ENCODE measurements at regions not wholly inside any gene's neighbourhood (a gene's known extent, or its start where the extent isn't known, plus 50 kb on each side); places are given as distances from the start of the nearest gene placed in this dataset.

- DNase-seq: no peak
- Mint-ChIP-seq H3K9me3 (ENCODE audit: unreplicated experiment) (no peaks in the 10 kb centered on the region), H3K4me1 (ENCODE audit: low read depth, unreplicated experiment) (no peaks in the 10 kb centered on the region), H3K27me3 (ENCODE audit: unreplicated experiment) (peaks cover 1% of the 10 kb centered on the region), H3K36me3 (ENCODE audit: unreplicated experiment) (no peaks in the 10 kb centered on the region), H3K4me3 (ENCODE audit: unreplicated experiment) (no peak overlapping the region), H3K27ac (ENCODE audit: unreplicated experiment) (no peak overlapping the region)
- no peak for TF ChIP-seq CTCF (IDR thresholded peaks at IDR 0.05; ENCODE audit: partially characterized antibody, unreplicated experiment)
These were observed 841.5 kb downstream of the LRRIQ3 start for GRCh38 chr1:73356485-73356884.

- DNase-seq: no peak
- Mint-ChIP-seq H3K9me3 (ENCODE audit: unreplicated experiment) (peaks cover 2% of the 10 kb centered on the region), H3K4me1 (ENCODE audit: low read depth, unreplicated experiment) (no peaks in the 10 kb centered on the region), H3K4me3 (ENCODE audit: unreplicated experiment) (no peak overlapping the region), H3K36me3 (ENCODE audit: unreplicated experiment) (peaks cover 4% of the 10 kb centered on the region), H3K27me3 (ENCODE audit: unreplicated experiment) (no peaks in the 10 kb centered on the region), H3K27ac (ENCODE audit: unreplicated experiment) (no peak overlapping the region)
- no peak for TF ChIP-seq CTCF (IDR thresholded peaks at IDR 0.05; ENCODE audit: partially characterized antibody, unreplicated experiment)
These were observed 854.0 kb downstream of the LRRIQ3 start for GRCh38 chr1:73343947-73344346.

- no peak overlapping the region for H3K27ac Mint-ChIP-seq (ENCODE audit: unreplicated experiment)
- DNase-seq: no peak
- no peak for TF ChIP-seq CTCF (IDR thresholded peaks at IDR 0.05; ENCODE audit: partially characterized antibody, unreplicated experiment)
- H3K27me3 Mint-ChIP-seq (ENCODE audit: unreplicated experiment): no peaks in the 10 kb centered on the region
- H3K9me3 Mint-ChIP-seq (ENCODE audit: unreplicated experiment): peaks cover 6% of the 10 kb centered on the region
- no peaks in the 10 kb centered on the region for H3K4me1 Mint-ChIP-seq (ENCODE audit: low read depth, unreplicated experiment)
- H3K4me3 Mint-ChIP-seq (ENCODE audit: unreplicated experiment): no peak overlapping the region
- H3K36me3 Mint-ChIP-seq (ENCODE audit: unreplicated experiment): peaks cover 19% of the 10 kb centered on the region
These were observed 864.0 kb downstream of the LRRIQ3 start for GRCh38 chr1:73333847-73334503.

GRCh38 chr1:73331726-73332125, 866.2 kb downstream of the LRRIQ3 start:
- H3K27me3 Mint-ChIP-seq (ENCODE audit: unreplicated experiment): no peaks in the 10 kb centered on the region
- H3K4me3 Mint-ChIP-seq (ENCODE audit: unreplicated experiment): no peak overlapping the region
- H3K9me3 Mint-ChIP-seq (ENCODE audit: unreplicated experiment): peaks cover 12% of the 10 kb centered on the region
- DNase-seq: no peak
- H3K36me3 Mint-ChIP-seq (ENCODE audit: unreplicated experiment): peaks cover 19% of the 10 kb centered on the region
- H3K27ac Mint-ChIP-seq (ENCODE audit: unreplicated experiment): no peak overlapping the region
- no peaks in the 10 kb centered on the region for H3K4me1 Mint-ChIP-seq (ENCODE audit: low read depth, unreplicated experiment)
- TF ChIP-seq CTCF (IDR thresholded peaks at IDR 0.05; ENCODE audit: partially characterized antibody, unreplicated experiment): no peak

- Mint-ChIP-seq H3K27me3 (ENCODE audit: unreplicated experiment) (no peaks in the 10 kb centered on the region), H3K9me3 (ENCODE audit: unreplicated experiment) (peaks cover 16% of the 10 kb centered on the region), H3K4me3 (ENCODE audit: unreplicated experiment) (no peak overlapping the region), H3K36me3 (ENCODE audit: unreplicated experiment) (peaks cover 13% of the 10 kb centered on the region), H3K27ac (ENCODE audit: unreplicated experiment) (no peak overlapping the region), H3K4me1 (ENCODE audit: low read depth, unreplicated experiment) (no peaks in the 10 kb centered on the region)
- TF ChIP-seq CTCF (IDR thresholded peaks at IDR 0.05; ENCODE audit: partially characterized antibody, unreplicated experiment): no peak
- DNase-seq: no peak
These were observed 870.0 kb downstream of the LRRIQ3 start for GRCh38 chr1:73327998-73328397.

All from glutamatergic neuron (in vitro differentiated cells).